Ovary (tissue), 7 donors: ENCODE measurements at regions not wholly inside any gene's neighbourhood (a gene's known extent, or its start where the extent isn't known, plus 50 kb on each side); places are given as distances from the start of the nearest gene placed in this dataset.

ENCODE experiments used
- DNase-seq, 5 donors: peaks; one replicate each; pipeline ENCODE4 v3.0.0-alpha.2; 2019 to 2020
- H3K27ac ChIP-seq, 2 donors: fragments of 200-600 bp; one replicate each; pipeline versions ENCODE4 v1.5.1 to v1.8.0; 2019 to 2022
- H3K27me3 ChIP-seq: fragments of 200-600 bp; one replicate; pipeline ENCODE4 v1.8.0; 2022
- H3K36me3 ChIP-seq: fragments of 200-600 bp; sonication (generic); one replicate; pipeline ENCODE4 v1.5.1; 2019
- H3K4me1 ChIP-seq: one replicate; pipeline ENCODE4 v1.8.1; 2013; ENCODE audit warnings: mild to moderate bottlenecking, moderate library complexity; ENCODE audit not compliant: insufficient read depth
- H3K4me3 ChIP-seq: fragments of 200-600 bp; sonication (generic); one replicate; pipeline ENCODE4 v1.5.1; 2017
- H3K9me3 ChIP-seq, 2 donors: fragments of 200-600 bp in 1 of 2; sonication (generic) in 1 of 2; one replicate each; pipeline versions ENCODE4 v1.5.1 to v1.8.1; 2013 to 2019; ENCODE audit warnings: mild to moderate bottlenecking in 1 of 2, moderate library complexity in 1 of 2
- EP300 ChIP-seq: sonication (generic); formaldehyde crosslinking; IDR thresholded peaks from one replicate; pipeline ENCODE4 v1.6.1; 2017; ENCODE audit warnings: antibody characterized with exemption
- POLR2A ChIP-seq: fragments of 450-650 bp; IDR thresholded peaks from one replicate; pipeline ENCODE4 v1.6.1; 2017; ENCODE audit warnings: antibody characterized with exemption, mild to moderate bottlenecking, moderate library complexity
- WGBS, 3 donors: extraction: QIAGEN DNeasy Blood & Tissue Kit in 1 of 3; methylation state at CpG; one replicate each; pipeline versions ENCODE4 v1.1.5 to v1.1.7; 2013 to 2017; 5-methylcytosine and 5-hydroxymethylcytosine counted together
- intact Hi-C, 4 donors: fragments of 100-400 bp; cut with DNase I; formaldehyde crosslinking; loops; one replicate each; pipeline versions ENCODE4 v1.11.0 to v1.15.1; 2022 to 2023
- TF ChIP-seq, protein P1 (sequence below), 3 donors: fragments of 450-650 bp in 2 of 3; fragments of 200-600 bp in 1 of 3; IDR thresholded peaks; one replicate each; pipeline versions ENCODE4 v1.5.1 to v1.8.0; 2016 to 2022; ENCODE audit warnings: antibody characterized with exemption in 3 of 3, mild to moderate bottlenecking in 1 of 3
- donor health status: DM: no; HTN: no; CAD: no; lungs with moderate emphysema.
- donor health status: DM: no; HTN: no; CAD: no.
- donor health status: Bipolar disorder and iron deficiency.
- donor health status: DM: no; HTN: no; CAD: no.
- donor health status: DM: yes; HTN: yes; CAD: no.

DNA sequence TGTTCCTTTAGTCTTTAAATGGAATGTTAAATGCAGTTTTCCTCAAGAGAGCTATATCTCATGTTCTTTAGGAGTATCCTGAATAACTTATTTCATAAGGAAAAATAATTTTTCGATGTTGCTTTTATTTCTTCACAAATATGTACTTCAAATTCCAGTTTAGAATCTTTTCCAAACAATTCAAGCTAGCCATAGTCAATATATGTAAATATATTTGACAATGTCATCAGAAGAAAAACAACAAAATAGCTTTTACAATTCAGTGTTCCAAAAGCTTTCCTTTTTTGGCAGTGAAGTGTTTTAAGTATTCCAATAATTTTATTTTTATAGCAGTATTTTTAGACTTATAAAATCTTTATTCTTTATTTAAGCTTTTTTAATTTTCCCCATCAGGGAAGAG, 1532.0 kb downstream of the PCDH18 start:
- Histone ChIP-seq H3K27me3 (no peaks in the 10 kb centered on the region), H3K27ac (no peak overlapping the region), H3K36me3 (no peaks in the 10 kb centered on the region), H3K4me1 (no peaks in the 10 kb centered on the region), H3K9me3 (no peaks in the 10 kb centered on the region), H3K4me3 (no peak overlapping the region)
- WGBS, 3 donors = 5 to 9% (median 5%) methylated on average over 1 of the region's 1 CpG
- intact Hi-C loops = no loop called here
- TF ChIP-seq, protein P1, sequence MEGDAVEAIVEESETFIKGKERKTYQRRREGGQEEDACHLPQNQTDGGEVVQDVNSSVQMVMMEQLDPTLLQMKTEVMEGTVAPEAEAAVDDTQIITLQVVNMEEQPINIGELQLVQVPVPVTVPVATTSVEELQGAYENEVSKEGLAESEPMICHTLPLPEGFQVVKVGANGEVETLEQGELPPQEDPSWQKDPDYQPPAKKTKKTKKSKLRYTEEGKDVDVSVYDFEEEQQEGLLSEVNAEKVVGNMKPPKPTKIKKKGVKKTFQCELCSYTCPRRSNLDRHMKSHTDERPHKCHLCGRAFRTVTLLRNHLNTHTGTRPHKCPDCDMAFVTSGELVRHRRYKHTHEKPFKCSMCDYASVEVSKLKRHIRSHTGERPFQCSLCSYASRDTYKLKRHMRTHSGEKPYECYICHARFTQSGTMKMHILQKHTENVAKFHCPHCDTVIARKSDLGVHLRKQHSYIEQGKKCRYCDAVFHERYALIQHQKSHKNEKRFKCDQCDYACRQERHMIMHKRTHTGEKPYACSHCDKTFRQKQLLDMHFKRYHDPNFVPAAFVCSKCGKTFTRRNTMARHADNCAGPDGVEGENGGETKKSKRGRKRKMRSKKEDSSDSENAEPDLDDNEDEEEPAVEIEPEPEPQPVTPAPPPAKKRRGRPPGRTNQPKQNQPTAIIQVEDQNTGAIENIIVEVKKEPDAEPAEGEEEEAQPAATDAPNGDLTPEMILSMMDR (IDR thresholded peaks at IDR 0.05) = no peak
- no peak for TF ChIP-seq EP300
- TF ChIP-seq POLR2A = no peak
- no peak for DNase-seq

- WGBS, 3 donors = 93 to 96% (median 95%) methylated on average over 7 of the region's 7 CpGs
- Histone ChIP-seq H3K4me1 (no peaks in the 10 kb centered on the region), H3K9me3 (no peaks in the 10 kb centered on the region), H3K27me3 (no peaks in the 10 kb centered on the region), H3K4me3 (no peak overlapping the region), H3K36me3 (no peaks in the 10 kb centered on the region), H3K27ac (no peak overlapping the region)
- intact Hi-C loops = no loop called here
- DNase-seq = no peak
- TF ChIP-seq, protein P1 (IDR thresholded peaks at IDR 0.05) = no peak
- no peak for TF ChIP-seq EP300
- TF ChIP-seq POLR2A = no peak
Observed at GRCh38 chr4:135994360-135994759, 1537.9 kb downstream of the PCDH18 start.

GRCh38 chr4:135976860-135977259, 1555.4 kb downstream of the PCDH18 start:
- Histone ChIP-seq H3K27me3 (no peaks in the 10 kb centered on the region), H3K27ac (no peak overlapping the region), H3K4me3 (no peak overlapping the region), H3K36me3 (no peaks in the 10 kb centered on the region), H3K9me3 (no peaks in the 10 kb centered on the region), H3K4me1 (no peaks in the 10 kb centered on the region)
- DNase-seq = no peak
- TF ChIP-seq EP300 (no peak), POLR2A (no peak)
- TF ChIP-seq, protein P1 (IDR thresholded peaks at IDR 0.05) = no peak
- intact Hi-C loops = no loop called here

- WGBS, 3 donors = 93 to 95% (median 94%) methylated on average over 1 of the region's 1 CpG
- intact Hi-C loops = no loop called here
- no peaks in the 10 kb centered on the region for H3K27me3 ChIP-seq
Observed at GRCh38 chr4:135966936-135967335, 1565.4 kb downstream of the PCDH18 start.

More at GRCh38 chr4:135966936-135967335, 1565.4 kb downstream of the PCDH18 start:
- Histone ChIP-seq H3K36me3 (no peaks in the 10 kb centered on the region), H3K4me1 (no peaks in the 10 kb centered on the region), H3K4me3 (no peak overlapping the region), H3K9me3 (no peaks in the 10 kb centered on the region), H3K27ac (no peak overlapping the region)
- TF ChIP-seq, protein P1 (IDR thresholded peaks at IDR 0.05) = no peak
- TF ChIP-seq POLR2A = no peak
- no peak for TF ChIP-seq EP300
- DNase-seq = no peak
